ENCODE measurements at regions not wholly inside any gene's neighbourhood (a gene's known extent, or its start where the extent isn't known, plus 50 kb on each side); places are given as distances from the start of the nearest gene placed in this dataset.

GRCh38 chr12:9273276-9273675, 65.1 kb upstream of the PZP start:
- no peak overlapping the region for H3K27ac ChIP-seq
- H3K4me3 ChIP-seq, result no peak overlapping the region

- Histone ChIP-seq H3K27ac (no peak overlapping the region), H3K4me3 (no peak overlapping the region)
Measured at GRCh38 chr12:9271875-9272274, 63.7 kb upstream of the PZP start.

GRCh38 chr12:9264546-9264945, 56.4 kb upstream of the PZP start:
- no peak overlapping the region for H3K27ac ChIP-seq
- no peak overlapping the region for H3K4me3 ChIP-seq

- Histone ChIP-seq H3K4me3 (no peak overlapping the region), H3K27ac (no peak overlapping the region)
Measured at GRCh38 chr12:9260931-9261330, 52.7 kb upstream of the PZP start.

- H3K4me3 ChIP-seq, result no peak overlapping the region
- H3K27ac ChIP-seq, result no peak overlapping the region
Measured at GRCh38 chr12:9258676-9259075, 50.5 kb upstream of the PZP start.

Data from skin epidermis (tissue), 12 donors.